HepG2 (cell line): ENCODE measurements at regions not wholly inside any gene's neighbourhood (a gene's known extent, or its start where the extent isn't known, plus 50 kb on each side); places are given as distances from the start of the nearest gene placed in this dataset.

Experiments
- ATAC-seq: fragments of 200-7000 bp; cut with Tn5 transposase; 3 replicates; pipeline ENCODE4 v1.9.1; 2020; ENCODE audit warnings: mild to moderate bottlenecking, moderate library complexity
- BruUV-seq: library from RNA; stranded (reverse); fragments of 400-500 nt; replicated peaks from 2 replicates; lab custom pipeline; 2021; lab: Mats Ljungman, UMichigan
- CTCF ChIA-PET: fragments of 300-600 bp; formaldehyde crosslinking; extraction: SDS; loops from one replicate; lab custom pipeline; 2021; ENCODE audit warnings: low total read pairs, inconsistent platforms, low intra/inter-chr PET ratio; lab: Yijun Ruan, JAX
- POLR2A ChIA-PET: fragments of 350-600 bp; sonication (Branson Sonifier 250); formaldehyde crosslinking; loops from one replicate; lab custom pipeline; 2020; ENCODE audit warnings: antibody characterized with exemption, inconsistent platforms; lab: Yijun Ruan, JAX
- DNase-seq: peaks from one replicate; pipeline ENCODE4 v3.0.0-alpha.2; 2015; ENCODE audit warnings: low spot score
- FAIRE-seq: peaks from 3 replicates; lab custom pipeline; 2011; peaks lifted over from hg19 to GRCh38; lab: Jason Lieb, UNC
- H2AFZ ChIP-seq: one replicate; pipeline ENCODE4 v1.6.1; 2011; ENCODE audit warnings: low read length, inconsistent platforms
- H3K27ac ChIP-seq: fragments of 300-600 bp; 3 replicates; pipeline ENCODE4 v1.8.0; 2011; ENCODE audit warnings: mixed run types, mild to moderate bottlenecking, mixed read lengths, low read length, inconsistent platforms; ENCODE audit not compliant: insufficient read depth; ENCODE audit errors: extremely low read length
- H3K27me3 ChIP-seq, 2 experiments: fragments of 200-600 bp in 1 of 2; 2 replicates in 1 of 2; 3 replicates in 1 of 2; pipeline versions ENCODE4 v1.6.0 to v1.8.0; 2011; ENCODE audit warnings: low read length in 2 of 2, mild to moderate bottlenecking in 2 of 2, moderate library complexity in 2 of 2, inconsistent platforms in 1 of 2; ENCODE audit not compliant: insufficient read depth in 2 of 2, control insufficient read depth in 1 of 2
- H3K36me3 ChIP-seq, 2 experiments: fragments of 200-600 bp in 1 of 2; replicated peaks in 1 of 2; 2 replicates in 1 of 2; 3 replicates in 1 of 2; pipeline versions ENCODE4 v1.5.1 to v1.8.0; 2011; ENCODE audit warnings: low read length in 2 of 2, inconsistent platforms in 1 of 2; ENCODE audit not compliant: insufficient read depth in 2 of 2, control insufficient read depth in 1 of 2
- H3K4me1 ChIP-seq: 2 replicates; pipeline ENCODE4 v1.5.1; 2012; ENCODE audit warnings: low read length, inconsistent platforms; ENCODE audit not compliant: insufficient read depth
- H3K4me2 ChIP-seq: 2 replicates; pipeline ENCODE4 v1.6.0; 2011; ENCODE audit warnings: low read depth, low read length, inconsistent platforms
- H3K4me3 ChIP-seq, 3 experiments: fragments of 200-600 bp in 1 of 3; sonication (generic), shearing (Covaris generic) in 1 of 3; replicated peaks in 1 of 3; 2 replicates each; pipeline ENCODE4 v1.5.1; 2011 to 2016; ENCODE audit warnings: low read length in 3 of 3, inconsistent platforms in 2 of 3, low read depth in 2 of 3, mild to moderate bottlenecking in 2 of 3, control low read depth in 1 of 3, mixed read lengths in 1 of 3; ENCODE audit not compliant: insufficient read depth in 1 of 3
- H3K79me2 ChIP-seq: one replicate; pipeline ENCODE4 v1.6.1; 2011; ENCODE audit warnings: low read length, inconsistent platforms; ENCODE audit not compliant: insufficient read depth
- H3K9ac ChIP-seq: 2 replicates; pipeline ENCODE4 v1.6.0; 2011; ENCODE audit warnings: mild to moderate bottlenecking, low read depth, low read length, inconsistent platforms; ENCODE audit not compliant: insufficient read depth
- H3K9me3 ChIP-seq: 2 replicates; pipeline ENCODE4 v1.5.1; 2012; ENCODE audit warnings: mild to moderate bottlenecking, low read length
- H4K20me1 ChIP-seq: 2 replicates; pipeline ENCODE4 v1.6.0; 2011; ENCODE audit warnings: inconsistent platforms, mild to moderate bottlenecking, low read length, moderate library complexity; ENCODE audit not compliant: insufficient read depth
- AGO1 ChIP-seq: fragments of 200-400 bp; formaldehyde crosslinking; IDR thresholded peaks from 2 replicates; pipeline ENCODE4 v1.6.1; 2017; ENCODE audit warnings: mild to moderate bottlenecking, low read depth, low read length, moderate library complexity; ENCODE audit not compliant: poor library complexity, severe bottlenecking
- CHCHD3 ChIP-seq: sonication (generic); formaldehyde crosslinking; IDR thresholded peaks from 2 replicates; pipeline ENCODE4 v1.8.0; 2022; ENCODE audit warnings: mild to moderate bottlenecking, missing genetic modification reagents, moderate library complexity
- DMAP1 ChIP-seq: IDR thresholded peaks from 2 replicates; pipeline ENCODE4 v1.6.1; 2016
- JUN ChIP-seq: sonication (generic); formaldehyde crosslinking; IDR thresholded peaks from 2 replicates; pipeline ENCODE4 v1.4.0; 2020; ENCODE audit warnings: mild to moderate bottlenecking, missing genetic modification reagents
- MAFG ChIP-seq: sonication (generic); formaldehyde crosslinking; IDR thresholded peaks from 2 replicates; pipeline ENCODE4 v1.5.1; 2020; ENCODE audit warnings: mild to moderate bottlenecking, missing genetic modification reagents
- PCBP2 ChIP-seq: fragments of 200-400 bp; formaldehyde crosslinking; optimal IDR thresholded peaks from 2 replicates; pipeline ENCODE3; 2018; ENCODE audit warnings: low read length, low read depth; ENCODE audit not compliant: poor library complexity, severe bottlenecking
- RELA ChIP-seq: sonication (generic); formaldehyde crosslinking; IDR thresholded peaks from 2 replicates; pipeline ENCODE4 v1.4.0; 2020; ENCODE audit warnings: missing genetic modification reagents
- SRF ChIP-seq: IDR thresholded peaks from 2 replicates; pipeline ENCODE4 v1.6.1; 2011; ENCODE audit warnings: mild to moderate bottlenecking, low read depth, low read length, moderate library complexity
- ZBTB38 ChIP-seq: sonication (generic); formaldehyde crosslinking; IDR thresholded peaks from 2 replicates; pipeline ENCODE4 v1.5.1; 2020; ENCODE audit warnings: mild to moderate bottlenecking, missing genetic modification reagents
- ZFP36L2 ChIP-seq: sonication (generic); formaldehyde crosslinking; IDR thresholded peaks from 2 replicates; pipeline ENCODE4 v1.4.0; 2020; ENCODE audit warnings: missing genetic modification reagents
- ZNF33B ChIP-seq: sonication (generic); formaldehyde crosslinking; IDR thresholded peaks from 2 replicates; pipeline ENCODE4 v1.5.1; 2020; ENCODE audit warnings: mild to moderate bottlenecking, missing genetic modification reagents
- ZNF547 ChIP-seq: sonication (generic); formaldehyde crosslinking; IDR thresholded peaks from 2 replicates; pipeline ENCODE4 v1.5.1; 2020; ENCODE audit warnings: mild to moderate bottlenecking, missing genetic modification reagents
- ZNF562 ChIP-seq: sonication (generic); formaldehyde crosslinking; IDR thresholded peaks from 2 replicates; pipeline ENCODE4 v1.8.0; 2022; ENCODE audit warnings: missing genetic modification reagents, borderline replicate concordance
- ZXDC ChIP-seq: sonication (generic); formaldehyde crosslinking; IDR thresholded peaks from 2 replicates; pipeline ENCODE4 v1.5.0; 2020; ENCODE audit warnings: mild to moderate bottlenecking, missing genetic modification reagents
- WGBS: methylation state at CpG from one replicate; pipeline ENCODE4 v1.1.6; 2017; ENCODE audit warnings: low lambda C conversion rate; 5-methylcytosine and 5-hydroxymethylcytosine counted together
- in situ Hi-C: cut with HindIII; loops from 2 replicates; pipeline ENCODE4 v1.10.0; 2017; ENCODE audit warnings: low pct_unique_long_range_greater_than_20kb; ENCODE audit not compliant: extremely low pct_ligation_motif_present
- intact Hi-C: fragments of 100-400 bp; cut with micrococcal nuclease; formaldehyde crosslinking; loops from one replicate; pipeline ENCODE4 v1.10.0; 2022; ENCODE audit not compliant: unreplicated experiment
- TF ChIP-seq, protein P1 (sequence below): sonication (generic); formaldehyde crosslinking; conservative IDR thresholded peaks from 2 replicates; pipeline ENCODE4 v1.8.1; 2023; ENCODE audit warnings: missing genetic modification reagents
- TF ChIP-seq, protein P2 (sequence below): sonication (generic); formaldehyde crosslinking; IDR thresholded peaks from 2 replicates; pipeline ENCODE4 v1.4.0; 2020; ENCODE audit warnings: missing genetic modification reagents, mild to moderate bottlenecking, borderline replicate concordance
- TF ChIP-seq, protein P3 (sequence below): sonication (generic); formaldehyde crosslinking; IDR thresholded peaks from 2 replicates; pipeline ENCODE4 v1.5.1; 2020; ENCODE audit warnings: missing genetic modification reagents, mild to moderate bottlenecking, borderline replicate concordance

DNA sequence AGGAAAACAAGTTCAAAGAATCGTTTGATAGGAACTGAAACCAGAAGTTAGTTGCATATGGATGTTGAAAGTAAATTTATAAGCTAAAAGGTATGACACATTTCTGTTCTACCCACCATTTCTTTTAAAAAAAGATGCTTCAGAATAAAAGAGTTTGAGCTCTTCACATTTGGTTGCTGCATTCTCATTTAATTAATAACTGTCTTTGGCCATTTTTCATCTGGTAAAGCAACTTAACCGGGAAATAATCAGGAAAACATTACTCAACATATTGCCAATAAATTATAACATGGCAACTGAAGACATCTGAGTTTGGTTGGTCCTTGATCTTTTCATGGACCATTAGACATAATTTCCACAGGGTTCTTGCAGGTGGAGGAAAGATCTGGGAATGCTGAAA lies 180.2 kb upstream of the TWIST2 start (continued):
- TF ChIP-seq, protein P1, sequence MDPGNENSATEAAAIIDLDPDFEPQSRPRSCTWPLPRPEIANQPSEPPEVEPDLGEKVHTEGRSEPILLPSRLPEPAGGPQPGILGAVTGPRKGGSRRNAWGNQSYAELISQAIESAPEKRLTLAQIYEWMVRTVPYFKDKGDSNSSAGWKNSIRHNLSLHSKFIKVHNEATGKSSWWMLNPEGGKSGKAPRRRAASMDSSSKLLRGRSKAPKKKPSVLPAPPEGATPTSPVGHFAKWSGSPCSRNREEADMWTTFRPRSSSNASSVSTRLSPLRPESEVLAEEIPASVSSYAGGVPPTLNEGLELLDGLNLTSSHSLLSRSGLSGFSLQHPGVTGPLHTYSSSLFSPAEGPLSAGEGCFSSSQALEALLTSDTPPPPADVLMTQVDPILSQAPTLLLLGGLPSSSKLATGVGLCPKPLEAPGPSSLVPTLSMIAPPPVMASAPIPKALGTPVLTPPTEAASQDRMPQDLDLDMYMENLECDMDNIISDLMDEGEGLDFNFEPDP (CRISPR knock-in tag), result no peak
- no peak for TF ChIP-seq ZNF33B (CRISPR knock-in tag)

DNA sequence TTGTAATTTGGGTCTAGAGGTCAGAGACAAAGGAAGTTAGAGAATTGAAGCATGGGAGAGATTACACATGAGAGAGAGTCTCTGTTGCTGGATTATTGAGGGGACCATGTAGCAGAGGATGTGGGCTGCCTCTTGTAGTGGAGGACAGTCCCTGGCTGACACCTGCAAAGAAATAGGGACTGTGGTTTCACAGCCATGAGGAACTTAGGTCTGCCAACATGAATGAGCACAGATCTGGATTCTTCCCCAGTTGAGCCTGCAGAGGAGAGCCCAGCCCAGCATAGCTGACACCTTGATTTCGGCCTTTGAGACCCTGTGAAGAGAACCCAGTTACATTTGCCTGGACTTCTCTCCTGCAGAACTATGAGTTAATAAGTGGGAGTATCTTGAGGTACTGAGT lies 179.5 kb upstream of the TWIST2 start:
- Histone ChIP-seq H4K20me1 (no peaks in the 10 kb centered on the region), H3K4me3 (no peak overlapping the region), H3K27me3 (peaks cover 0 to 25% of the 10 kb centered on the region in 2 experiments; a peak in 1 of 5 replicates), H2AFZ (no peak overlapping the region), H3K27ac (no peak overlapping the region), H3K4me2 (no peak overlapping the region), H3K4me1 (no peaks in the 10 kb centered on the region), H3K9me3 (no peaks in the 10 kb centered on the region), H3K36me3 (no peaks in the 10 kb centered on the region), H3K79me2 (no peaks in the 10 kb centered on the region), H3K9ac (no peak overlapping the region)
- TF ChIP-seq ZBTB38 (no peak), ZXDC (CRISPR knock-in tag) (no peak), ZNF562 (CRISPR knock-in tag) (no peak), ZNF547 (CRISPR knock-in tag) (no peak), DMAP1 (CRISPR knock-in tag) (no peak), SRF (no peak), PCBP2 (no peak), CHCHD3 (CRISPR knock-in tag) (no peak), JUN (CRISPR knock-in tag) (no peak), MAFG (CRISPR knock-in tag) (no peak), AGO1 (no peak), ZFP36L2 (CRISPR knock-in tag) (no peak), RELA (CRISPR knock-in tag) (no peak)
- TF ChIP-seq, protein P2, sequence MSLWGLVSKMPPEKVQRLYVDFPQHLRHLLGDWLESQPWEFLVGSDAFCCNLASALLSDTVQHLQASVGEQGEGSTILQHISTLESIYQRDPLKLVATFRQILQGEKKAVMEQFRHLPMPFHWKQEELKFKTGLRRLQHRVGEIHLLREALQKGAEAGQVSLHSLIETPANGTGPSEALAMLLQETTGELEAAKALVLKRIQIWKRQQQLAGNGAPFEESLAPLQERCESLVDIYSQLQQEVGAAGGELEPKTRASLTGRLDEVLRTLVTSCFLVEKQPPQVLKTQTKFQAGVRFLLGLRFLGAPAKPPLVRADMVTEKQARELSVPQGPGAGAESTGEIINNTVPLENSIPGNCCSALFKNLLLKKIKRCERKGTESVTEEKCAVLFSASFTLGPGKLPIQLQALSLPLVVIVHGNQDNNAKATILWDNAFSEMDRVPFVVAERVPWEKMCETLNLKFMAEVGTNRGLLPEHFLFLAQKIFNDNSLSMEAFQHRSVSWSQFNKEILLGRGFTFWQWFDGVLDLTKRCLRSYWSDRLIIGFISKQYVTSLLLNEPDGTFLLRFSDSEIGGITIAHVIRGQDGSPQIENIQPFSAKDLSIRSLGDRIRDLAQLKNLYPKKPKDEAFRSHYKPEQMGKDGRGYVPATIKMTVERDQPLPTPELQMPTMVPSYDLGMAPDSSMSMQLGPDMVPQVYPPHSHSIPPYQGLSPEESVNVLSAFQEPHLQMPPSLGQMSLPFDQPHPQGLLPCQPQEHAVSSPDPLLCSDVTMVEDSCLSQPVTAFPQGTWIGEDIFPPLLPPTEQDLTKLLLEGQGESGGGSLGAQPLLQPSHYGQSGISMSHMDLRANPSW (CRISPR knock-in tag), result no peak
- TF ChIP-seq, protein P3, sequence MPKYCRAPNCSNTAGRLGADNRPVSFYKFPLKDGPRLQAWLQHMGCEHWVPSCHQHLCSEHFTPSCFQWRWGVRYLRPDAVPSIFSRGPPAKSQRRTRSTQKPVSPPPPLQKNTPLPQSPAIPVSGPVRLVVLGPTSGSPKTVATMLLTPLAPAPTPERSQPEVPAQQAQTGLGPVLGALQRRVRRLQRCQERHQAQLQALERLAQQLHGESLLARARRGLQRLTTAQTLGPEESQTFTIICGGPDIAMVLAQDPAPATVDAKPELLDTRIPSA (CRISPR knock-in tag), result no peak
- in situ Hi-C loops (no loop called here), intact Hi-C loops (no loop called here)
- WGBS, result 0% methylated on average over 1 of the region's 1 CpG
- CTCF ChIA-PET, result no interaction called here
- ATAC-seq, result no peak
- FAIRE-seq, result no peak
- POLR2A ChIA-PET, result no interaction called here
- no peak for DNase-seq
- no TSS peak for BruUV-seq
